ENCODE measurements at regions not wholly inside any gene's neighbourhood (a gene's known extent, or its start where the extent isn't known, plus 50 kb on each side); places are given as distances from the start of the nearest gene placed in this dataset.

DNA sequence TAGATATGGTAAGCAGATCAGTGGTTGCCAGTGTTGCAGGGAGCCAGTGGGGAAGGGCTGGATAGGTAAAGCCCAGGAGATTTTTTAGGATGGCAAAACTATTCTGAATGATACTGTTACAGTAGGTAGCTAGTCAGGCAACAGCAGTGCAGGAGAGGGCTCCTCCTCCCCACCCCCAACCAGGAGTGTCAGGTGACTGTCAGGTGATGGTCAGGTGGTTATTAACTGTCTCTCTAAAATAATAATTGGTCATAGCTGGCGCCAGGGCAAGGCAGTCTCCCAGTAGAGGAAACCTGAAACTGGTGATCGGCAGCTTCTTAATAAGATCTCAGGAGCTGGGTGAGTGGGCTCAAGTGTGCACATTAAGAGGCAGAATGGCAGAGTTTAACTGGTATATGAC lies 201.6 kb upstream of the PARD3B start:
- Histone ChIP-seq H3K9me3 (peaks cover 11% of the 10 kb centered on the region; the same call in 1 of the 3 replicates), H3K4me1 (peaks cover 15% of the 10 kb centered on the region), H3K27ac (no peak overlapping the region), H3K4me3 (no peak overlapping the region), H3K4me2 (no peak overlapping the region)
- FAIRE-seq (no peak), ATAC-seq (no peak), DNase-seq (ENCODE audit: low read depth in 1 of 2, low spot score in 1 of 2) (no peak)
- no peak for TF ChIP-seq MAX (IDR thresholded peaks at IDR 0.05)
- no peak for TF ChIP-seq HES2 (IDR thresholded peaks at IDR 0.05)
- TF ChIP-seq ESRRA (IDR thresholded peaks at IDR 0.05; ENCODE audit: borderline replicate concordance, low read length) = no peak
- no peak for TF ChIP-seq FOSB (CRISPR knock-in tag; IDR thresholded peaks at IDR 0.05)
- TF ChIP-seq POLR2A (IDR thresholded peaks at IDR 0.05; ENCODE audit: low read length) = no peak
- TF ChIP-seq, protein P1, sequence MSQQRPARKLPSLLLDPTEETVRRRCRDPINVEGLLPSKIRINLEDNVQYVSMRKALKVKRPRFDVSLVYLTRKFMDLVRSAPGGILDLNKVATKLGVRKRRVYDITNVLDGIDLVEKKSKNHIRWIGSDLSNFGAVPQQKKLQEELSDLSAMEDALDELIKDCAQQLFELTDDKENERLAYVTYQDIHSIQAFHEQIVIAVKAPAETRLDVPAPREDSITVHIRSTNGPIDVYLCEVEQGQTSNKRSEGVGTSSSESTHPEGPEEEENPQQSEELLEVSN (IDR thresholded peaks at IDR 0.05; ENCODE audit: borderline replicate concordance, low read depth) = no peak
- no peak for TF ChIP-seq NFE2L2 (conservative IDR thresholded peaks at IDR 0.05; ENCODE audit: low read length)
- TF ChIP-seq NPAS2 (CRISPR knock-in tag; IDR thresholded peaks at IDR 0.05; ENCODE audit: borderline replicate concordance) = no peak
- no peak for TF ChIP-seq MYC (IDR thresholded peaks at IDR 0.05; ENCODE audit: borderline replicate concordance, low read length)
- TF ChIP-seq EHF (CRISPR knock-in tag; IDR thresholded peaks at IDR 0.05) = no peak
- TF ChIP-seq, protein P2, sequence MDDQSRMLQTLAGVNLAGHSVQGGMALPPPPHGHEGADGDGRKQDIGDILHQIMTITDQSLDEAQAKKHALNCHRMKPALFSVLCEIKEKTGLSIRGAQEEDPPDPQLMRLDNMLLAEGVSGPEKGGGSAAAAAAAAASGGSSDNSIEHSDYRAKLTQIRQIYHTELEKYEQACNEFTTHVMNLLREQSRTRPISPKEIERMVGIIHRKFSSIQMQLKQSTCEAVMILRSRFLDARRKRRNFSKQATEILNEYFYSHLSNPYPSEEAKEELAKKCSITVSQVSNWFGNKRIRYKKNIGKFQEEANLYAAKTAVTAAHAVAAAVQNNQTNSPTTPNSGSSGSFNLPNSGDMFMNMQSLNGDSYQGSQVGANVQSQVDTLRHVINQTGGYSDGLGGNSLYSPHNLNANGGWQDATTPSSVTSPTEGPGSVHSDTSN (IDR thresholded peaks at IDR 0.05) = no peak
- TF ChIP-seq EHMT2 (IDR thresholded peaks at IDR 0.05; ENCODE audit: low read depth) = no peak
- TF ChIP-seq CBX8 (IDR thresholded peaks at IDR 0.05) = no peak
- TF ChIP-seq, protein P3, sequence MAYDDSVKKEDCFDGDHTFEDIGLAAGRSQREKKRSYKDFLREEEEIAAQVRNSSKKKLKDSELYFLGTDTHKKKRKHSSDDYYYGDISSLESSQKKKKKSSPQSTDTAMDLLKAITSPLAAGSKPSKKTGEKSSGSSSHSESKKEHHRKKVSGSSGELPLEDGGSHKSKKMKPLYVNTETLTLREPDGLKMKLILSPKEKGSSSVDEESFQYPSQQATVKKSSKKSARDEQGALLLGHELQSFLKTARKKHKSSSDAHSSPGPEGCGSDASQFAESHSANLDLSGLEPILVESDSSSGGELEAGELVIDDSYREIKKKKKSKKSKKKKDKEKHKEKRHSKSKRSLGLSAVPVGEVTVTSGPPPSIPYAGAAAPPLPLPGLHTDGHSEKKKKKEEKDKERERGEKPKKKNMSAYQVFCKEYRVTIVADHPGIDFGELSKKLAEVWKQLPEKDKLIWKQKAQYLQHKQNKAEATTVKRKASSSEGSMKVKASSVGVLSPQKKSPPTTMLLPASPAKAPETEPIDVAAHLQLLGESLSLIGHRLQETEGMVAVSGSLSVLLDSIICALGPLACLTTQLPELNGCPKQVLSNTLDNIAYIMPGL (CRISPR knock-in tag; IDR thresholded peaks at IDR 0.05; ENCODE audit: borderline replicate concordance) = no peak
- CTCF ChIA-PET = interaction anchor here (1.0 to 1.8 kb wide), 2 partner anchors 341 to 349 kb away, joined by 3 read pairs; no protein-coding TSS in a partner anchor
- POLR2A ChIA-PET = no interaction called here
- 91% methylated on average over 2 of the region's 2 CpGs for WGBS (ENCODE audit: missing lambda C conversion rate)

GRCh38 chr2:204344119-204344518 lies 201.2 kb upstream of the PARD3B start:
- Histone ChIP-seq H3K27ac (no peak overlapping the region), H3K9me3 (peaks cover 11% of the 10 kb centered on the region; the same call in 1 of the 3 replicates), H3K4me1 (peaks cover 11% of the 10 kb centered on the region), H3K4me2 (no peak overlapping the region), H3K4me3 (no peak overlapping the region)
- WGBS (ENCODE audit: missing lambda C conversion rate) = 44% methylated on average over 2 of the region's 2 CpGs
- no peak for FAIRE-seq
- DNase-seq (ENCODE audit: low read depth in 1 of 2, low spot score in 1 of 2) = no peak
- CTCF ChIA-PET = interaction anchor here (1.0 to 1.8 kb wide), 2 partner anchors 340 to 348 kb away, joined by 3 read pairs; no protein-coding TSS in a partner anchor
- POLR2A ChIA-PET = no interaction called here
- ATAC-seq = no peak
- TF ChIP-seq CHD2 (IDR thresholded peaks at IDR 0.05; ENCODE audit: low read length, partially characterized antibody) = no peak
- TF ChIP-seq EHF (CRISPR knock-in tag; IDR thresholded peaks at IDR 0.05) = no peak
- no peak for TF ChIP-seq SMC3 (IDR thresholded peaks at IDR 0.05)
- no peak for TF ChIP-seq FOXS1 (CRISPR knock-in tag; IDR thresholded peaks at IDR 0.05)
- no peak for TF ChIP-seq TP53 (CRISPR knock-in tag; IDR thresholded peaks at IDR 0.05)
- TF ChIP-seq, protein P4, sequence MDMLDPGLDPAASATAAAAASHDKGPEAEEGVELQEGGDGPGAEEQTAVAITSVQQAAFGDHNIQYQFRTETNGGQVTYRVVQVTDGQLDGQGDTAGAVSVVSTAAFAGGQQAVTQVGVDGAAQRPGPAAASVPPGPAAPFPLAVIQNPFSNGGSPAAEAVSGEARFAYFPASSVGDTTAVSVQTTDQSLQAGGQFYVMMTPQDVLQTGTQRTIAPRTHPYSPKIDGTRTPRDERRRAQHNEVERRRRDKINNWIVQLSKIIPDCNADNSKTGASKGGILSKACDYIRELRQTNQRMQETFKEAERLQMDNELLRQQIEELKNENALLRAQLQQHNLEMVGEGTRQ (IDR thresholded peaks at IDR 0.05) = no peak
- TF ChIP-seq NR3C1 (IDR thresholded peaks at IDR 0.05) = no peak
- TF ChIP-seq RFX5 (IDR thresholded peaks at IDR 0.05) = no peak
- no peak for TF ChIP-seq TFCP2L1 (CRISPR knock-in tag; IDR thresholded peaks at IDR 0.05)
- no peak for TF ChIP-seq PHF8 (IDR thresholded peaks at IDR 0.05; ENCODE audit: borderline replicate concordance, low read depth)
- no peak for TF ChIP-seq CHD4 (IDR thresholded peaks at IDR 0.05; ENCODE audit: borderline replicate concordance)
- TF ChIP-seq, protein P5, sequence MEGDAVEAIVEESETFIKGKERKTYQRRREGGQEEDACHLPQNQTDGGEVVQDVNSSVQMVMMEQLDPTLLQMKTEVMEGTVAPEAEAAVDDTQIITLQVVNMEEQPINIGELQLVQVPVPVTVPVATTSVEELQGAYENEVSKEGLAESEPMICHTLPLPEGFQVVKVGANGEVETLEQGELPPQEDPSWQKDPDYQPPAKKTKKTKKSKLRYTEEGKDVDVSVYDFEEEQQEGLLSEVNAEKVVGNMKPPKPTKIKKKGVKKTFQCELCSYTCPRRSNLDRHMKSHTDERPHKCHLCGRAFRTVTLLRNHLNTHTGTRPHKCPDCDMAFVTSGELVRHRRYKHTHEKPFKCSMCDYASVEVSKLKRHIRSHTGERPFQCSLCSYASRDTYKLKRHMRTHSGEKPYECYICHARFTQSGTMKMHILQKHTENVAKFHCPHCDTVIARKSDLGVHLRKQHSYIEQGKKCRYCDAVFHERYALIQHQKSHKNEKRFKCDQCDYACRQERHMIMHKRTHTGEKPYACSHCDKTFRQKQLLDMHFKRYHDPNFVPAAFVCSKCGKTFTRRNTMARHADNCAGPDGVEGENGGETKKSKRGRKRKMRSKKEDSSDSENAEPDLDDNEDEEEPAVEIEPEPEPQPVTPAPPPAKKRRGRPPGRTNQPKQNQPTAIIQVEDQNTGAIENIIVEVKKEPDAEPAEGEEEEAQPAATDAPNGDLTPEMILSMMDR (IDR thresholded peaks at IDR 0.05) = no peak
- TF ChIP-seq FOSL2 (IDR thresholded peaks at IDR 0.05) = no peak
- TF ChIP-seq FOSL2 (CRISPR knock-in tag; IDR thresholded peaks at IDR 0.05) = no peak
- no peak for TF ChIP-seq HES2 (IDR thresholded peaks at IDR 0.05)
- TF ChIP-seq HEYL (CRISPR knock-in tag; IDR thresholded peaks at IDR 0.05) = no peak
- TF ChIP-seq, protein P6, sequence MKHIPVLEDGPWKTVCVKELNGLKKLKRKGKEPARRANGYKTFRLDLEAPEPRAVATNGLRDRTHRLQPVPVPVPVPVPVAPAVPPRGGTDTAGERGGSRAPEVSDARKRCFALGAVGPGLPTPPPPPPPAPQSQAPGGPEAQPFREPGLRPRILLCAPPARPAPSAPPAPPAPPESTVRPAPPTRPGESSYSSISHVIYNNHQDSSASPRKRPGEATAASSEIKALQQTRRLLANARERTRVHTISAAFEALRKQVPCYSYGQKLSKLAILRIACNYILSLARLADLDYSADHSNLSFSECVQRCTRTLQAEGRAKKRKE (CRISPR knock-in tag; IDR thresholded peaks at IDR 0.05; ENCODE audit: low read depth) = no peak
- TF ChIP-seq, protein P7, sequence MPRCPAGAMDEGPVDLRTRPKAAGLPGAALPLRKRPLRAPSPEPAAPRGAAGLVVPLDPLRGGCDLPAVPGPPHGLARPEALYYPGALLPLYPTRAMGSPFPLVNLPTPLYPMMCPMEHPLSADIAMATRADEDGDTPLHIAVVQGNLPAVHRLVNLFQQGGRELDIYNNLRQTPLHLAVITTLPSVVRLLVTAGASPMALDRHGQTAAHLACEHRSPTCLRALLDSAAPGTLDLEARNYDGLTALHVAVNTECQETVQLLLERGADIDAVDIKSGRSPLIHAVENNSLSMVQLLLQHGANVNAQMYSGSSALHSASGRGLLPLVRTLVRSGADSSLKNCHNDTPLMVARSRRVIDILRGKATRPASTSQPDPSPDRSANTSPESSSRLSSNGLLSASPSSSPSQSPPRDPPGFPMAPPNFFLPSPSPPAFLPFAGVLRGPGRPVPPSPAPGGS (IDR thresholded peaks at IDR 0.05) = no peak
